Upper lobe of left lung (tissue), 6 donors: ENCODE measurements at regions not wholly inside any gene's neighbourhood (a gene's known extent, or its start where the extent isn't known, plus 50 kb on each side); places are given as distances from the start of the nearest gene placed in this dataset.

Experiments
- ATAC-seq, 2 donors: fragments of 200-7000 bp; cut with Tn5 transposase; one replicate each; pipeline ENCODE4 v1.9.1; 2022; ENCODE audit warnings: mild to moderate bottlenecking in 2 of 2, moderate library complexity in 2 of 2; ENCODE audit not compliant: low FRiP score in 2 of 2
- DNase-seq, 2 donors: peaks; one replicate each; pipeline ENCODE4 v3.0.0-alpha.2; 2019 to 2020
- H3K27ac ChIP-seq, 4 donors: fragments of 200-600 bp; sonication (generic); one replicate each; pipeline ENCODE4 v1.5.1; 2016 to 2019
- H3K27me3 ChIP-seq, 4 donors: fragments of 200-600 bp; sonication (generic); one replicate each; pipeline ENCODE4 v1.5.1; 2017 to 2019
- H3K36me3 ChIP-seq, 4 donors: fragments of 200-600 bp; sonication (generic); one replicate each; pipeline ENCODE4 v1.5.1; 2016 to 2019
- H3K4me1 ChIP-seq, 4 donors: fragments of 200-600 bp; sonication (generic); one replicate each; pipeline ENCODE4 v1.5.1; 2018 to 2019
- H3K4me3 ChIP-seq, 4 donors: fragments of 200-600 bp; sonication (generic); one replicate each; pipeline ENCODE4 v1.5.1; 2017 to 2019; ENCODE audit warnings: mild to moderate bottlenecking in 2 of 4, moderate library complexity in 1 of 4
- H3K9me3 ChIP-seq, 4 donors: fragments of 200-600 bp; sonication (generic); one replicate each; pipeline ENCODE4 v1.5.1; 2018 to 2019
- CTCF ChIP-seq, 6 experiments: fragments of 450-650 bp in 4 of 6; fragments of 200-600 bp in 2 of 6; sonication (generic) in 2 of 6; IDR thresholded peaks; one replicate each; pipeline ENCODE4 v1.5.1; 2016 to 2019; ENCODE audit warnings: antibody characterized with exemption in 6 of 6
- EP300 ChIP-seq, 4 donors: sonication (generic); formaldehyde crosslinking; IDR thresholded peaks; one replicate each; pipeline ENCODE4 v1.5.1; 2017; ENCODE audit warnings: antibody characterized with exemption in 4 of 4, control low read depth in 2 of 4
- POLR2A ChIP-seq, 4 donors: fragments of 450-650 bp; IDR thresholded peaks; one replicate each; pipeline ENCODE4 v1.5.1; 2016 to 2017; ENCODE audit warnings: antibody characterized with exemption in 4 of 4, mild to moderate bottlenecking in 2 of 4
- POLR2AphosphoS5 ChIP-seq, 2 donors: sonication (generic); formaldehyde crosslinking; IDR thresholded peaks; one replicate each; pipeline ENCODE4 v1.5.1; 2017; ENCODE audit warnings: antibody characterized with exemption in 2 of 2
- WGBS, 2 donors: methylation state at CpG; one replicate each; pipeline ENCODE4 v1.1.5; 2017 to 2018; 5-methylcytosine and 5-hydroxymethylcytosine counted together
- donor health status: DM: no; HTN: no; CAD: no; lungs with moderate emphysema.
- donor health status: DM: no; HTN: yes; CAD: no; lungs with severe emphysema.

- no peaks in the 10 kb centered on the region for H3K4me1 ChIP-seq
- TF ChIP-seq POLR2AphosphoS5 (IDR thresholded peaks at IDR 0.05) (no peak), POLR2A (IDR thresholded peaks at IDR 0.05) (no peak), EP300 (IDR thresholded peaks at IDR 0.05) (no peak), CTCF (IDR thresholded peaks at IDR 0.05) (no peak)
- H3K9me3 ChIP-seq = no peaks in the 10 kb centered on the region
- no peaks in the 10 kb centered on the region for H3K36me3 ChIP-seq
- no peak for DNase-seq
- 96 to 100% methylated on average over 2 of the region's 2 CpGs for WGBS, 2 donors
- no peak for ATAC-seq
- no peaks in the 10 kb centered on the region for H3K27me3 ChIP-seq
- H3K27ac ChIP-seq = no peak overlapping the region
- H3K4me3 ChIP-seq = no peak overlapping the region
Observed at GRCh38 chr6:134588267-134588666, 270.4 kb upstream of the SGK1 start.

- no peaks in the 10 kb centered on the region for H3K9me3 ChIP-seq
- H3K27ac ChIP-seq = peak overlapping the region in 1 of 4 donors; percentile 10
- no peak for ATAC-seq
- no peaks in the 10 kb centered on the region for H3K36me3 ChIP-seq
- no peak for DNase-seq
- no peaks in the 10 kb centered on the region for H3K27me3 ChIP-seq
- 61 to 67% methylated on average over 7 to 8 of the region's 8 CpGs for WGBS, 2 donors
- no peaks in the 10 kb centered on the region for H3K4me1 ChIP-seq
- no peak overlapping the region for H3K4me3 ChIP-seq
- no peak for TF ChIP-seq POLR2AphosphoS5 (IDR thresholded peaks at IDR 0.05)
- no peak for TF ChIP-seq CTCF (IDR thresholded peaks at IDR 0.05)
- TF ChIP-seq EP300 (IDR thresholded peaks at IDR 0.05) = peak in 1 of 4 donors; percentile 37
- TF ChIP-seq POLR2A (IDR thresholded peaks at IDR 0.05) = no peak
Observed at GRCh38 chr6:134585517-134585873, 267.6 kb upstream of the SGK1 start.

- ATAC-seq (no peak), DNase-seq (no peak)
- H3K4me3 ChIP-seq = no peak overlapping the region
- no peaks in the 10 kb centered on the region for H3K36me3 ChIP-seq
- no peaks in the 10 kb centered on the region for H3K4me1 ChIP-seq
- H3K27me3 ChIP-seq = no peaks in the 10 kb centered on the region
- TF ChIP-seq POLR2A (IDR thresholded peaks at IDR 0.05) = no peak
- WGBS, 2 donors = 68 to 80% methylated on average over 2 of the region's 2 CpGs
- peak overlapping the region in 1 of 4 donors; percentile 10 for H3K27ac ChIP-seq
- H3K9me3 ChIP-seq = no peaks in the 10 kb centered on the region
Observed at GRCh38 chr6:134584847-134585516, 267.1 kb upstream of the SGK1 start.

- H3K27ac ChIP-seq = no peak overlapping the region
- TF ChIP-seq POLR2A (IDR thresholded peaks at IDR 0.05) = no peak
- TF ChIP-seq CTCF (IDR thresholded peaks at IDR 0.05) = no peak
- TF ChIP-seq POLR2AphosphoS5 (IDR thresholded peaks at IDR 0.05) = no peak
- no peak for TF ChIP-seq EP300 (IDR thresholded peaks at IDR 0.05)
- no peak for ATAC-seq
Observed at GRCh38 chr6:134577998-134578397, 260.1 kb upstream of the SGK1 start.

GRCh38 chr6:134575221-134575620, 257.3 kb upstream of the SGK1 start:
- WGBS, 2 donors = 0 to 73% methylated on average over 1 of the region's 1 CpG
- no peak for TF ChIP-seq CTCF (IDR thresholded peaks at IDR 0.05)
- no peak for TF ChIP-seq POLR2AphosphoS5 (IDR thresholded peaks at IDR 0.05)
- no peak for TF ChIP-seq POLR2A (IDR thresholded peaks at IDR 0.05)
- no peak for TF ChIP-seq EP300 (IDR thresholded peaks at IDR 0.05)

More at GRCh38 chr6:134577998-134578397, 260.1 kb upstream of the SGK1 start:
- no peak overlapping the region for H3K4me3 ChIP-seq
- DNase-seq = no peak
- H3K27me3 ChIP-seq = no peaks in the 10 kb centered on the region
- H3K9me3 ChIP-seq = no peaks in the 10 kb centered on the region
- no peaks in the 10 kb centered on the region for H3K4me1 ChIP-seq
- H3K36me3 ChIP-seq = no peaks in the 10 kb centered on the region

More at GRCh38 chr6:134575221-134575620, 257.3 kb upstream of the SGK1 start:
- Histone ChIP-seq H3K27ac (no peak overlapping the region), H3K27me3 (no peaks in the 10 kb centered on the region), H3K4me3 (no peak overlapping the region), H3K4me1 (no peaks in the 10 kb centered on the region), H3K36me3 (no peaks in the 10 kb centered on the region), H3K9me3 (no peaks in the 10 kb centered on the region)
- ATAC-seq (no peak), DNase-seq (no peak)
